Peyer's patch (tissue), 4 donors: ENCODE measurements at regions not wholly inside any gene's neighbourhood (a gene's known extent, or its start where the extent isn't known, plus 50 kb on each side); places are given as distances from the start of the nearest gene placed in this dataset.
"Not testable (repeated sequence)": the region's sequence is repeated elsewhere in the genome, so short reads cannot be mapped to it uniquely, and the experiment has no call there.

Experiments used
- DNase-seq, 3 donors: peaks; one replicate each; pipeline ENCODE4 v3.0.0-alpha.2; 2017 to 2019
- H3K27ac ChIP-seq, 4 donors: fragments of 200-600 bp; sonication (generic); one replicate each; pipeline ENCODE4 v1.5.1; 2016 to 2019
- H3K27me3 ChIP-seq, 2 donors: fragments of 200-600 bp; sonication (generic); one replicate each; pipeline ENCODE4 v1.5.1; 2019
- H3K36me3 ChIP-seq, 3 donors: fragments of 200-600 bp; sonication (generic); one replicate each; pipeline ENCODE4 v1.5.1; 2016 to 2019
- H3K4me1 ChIP-seq, 4 donors: fragments of 200-600 bp; sonication (generic); one replicate each; pipeline ENCODE4 v1.5.1; 2016 to 2019
- H3K4me3 ChIP-seq, 4 donors: fragments of 200-600 bp; sonication (generic); 1 replicate in 3 of 4; 2 replicates in 1 of 4; pipeline ENCODE4 v1.5.1; 2016 to 2019; ENCODE audit warnings: mild to moderate bottlenecking in 1 of 4
- H3K9me3 ChIP-seq, 4 donors: fragments of 200-600 bp; sonication (generic); one replicate each; pipeline ENCODE4 v1.5.1; 2016 to 2019; ENCODE audit warnings: mild to moderate bottlenecking in 1 of 4
- POLR2A ChIP-seq, 2 donors: fragments of 450-650 bp; IDR thresholded peaks; one replicate each; pipeline ENCODE4 v1.5.1; 2017; ENCODE audit warnings: antibody characterized with exemption in 2 of 2, mild to moderate bottlenecking in 2 of 2, moderate library complexity in 2 of 2
- TF ChIP-seq, protein P1 (sequence below), 6 experiments: fragments of 450-650 bp in 4 of 6; fragments of 200-600 bp in 2 of 6; sonication (generic) in 1 of 6; IDR thresholded peaks; one replicate each; pipeline ENCODE4 v1.5.1; 2017 to 2019; ENCODE audit warnings: antibody characterized with exemption in 6 of 6, mild to moderate bottlenecking in 3 of 6, moderate library complexity in 1 of 6

DNA sequence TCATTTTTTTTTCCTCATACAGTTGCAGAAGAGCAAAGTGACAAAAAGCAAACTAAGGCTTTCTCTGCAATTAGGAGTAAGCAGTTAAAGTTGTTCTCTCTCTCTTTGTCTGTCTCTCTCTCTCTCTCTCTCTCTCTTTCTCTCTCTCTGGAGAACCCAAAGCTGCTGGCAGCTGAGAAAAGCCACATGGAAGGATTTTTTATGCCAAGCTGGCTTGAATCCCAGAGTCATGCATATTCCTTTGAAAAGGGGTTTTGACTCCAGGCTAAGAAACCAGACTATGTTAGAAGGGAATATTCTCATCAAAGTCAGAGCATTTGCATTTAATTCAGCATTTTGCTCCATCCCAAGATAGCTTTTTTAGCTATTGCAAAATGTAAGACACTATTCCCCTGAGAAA, 1114.2 kb upstream of the GOT2 start:
- Histone ChIP-seq H3K36me3 (no peaks in the 10 kb centered on the region), H3K27me3 (no peaks in the 10 kb centered on the region), H3K27ac (no peak overlapping the region), H3K4me3 (no peak overlapping the region), H3K9me3 (peaks cover 0 to 3% (median 0%) of the 10 kb centered on the region in 4 donors), H3K4me1 (no peaks in the 10 kb centered on the region)
- DNase-seq = no peak
- TF ChIP-seq, protein P1, sequence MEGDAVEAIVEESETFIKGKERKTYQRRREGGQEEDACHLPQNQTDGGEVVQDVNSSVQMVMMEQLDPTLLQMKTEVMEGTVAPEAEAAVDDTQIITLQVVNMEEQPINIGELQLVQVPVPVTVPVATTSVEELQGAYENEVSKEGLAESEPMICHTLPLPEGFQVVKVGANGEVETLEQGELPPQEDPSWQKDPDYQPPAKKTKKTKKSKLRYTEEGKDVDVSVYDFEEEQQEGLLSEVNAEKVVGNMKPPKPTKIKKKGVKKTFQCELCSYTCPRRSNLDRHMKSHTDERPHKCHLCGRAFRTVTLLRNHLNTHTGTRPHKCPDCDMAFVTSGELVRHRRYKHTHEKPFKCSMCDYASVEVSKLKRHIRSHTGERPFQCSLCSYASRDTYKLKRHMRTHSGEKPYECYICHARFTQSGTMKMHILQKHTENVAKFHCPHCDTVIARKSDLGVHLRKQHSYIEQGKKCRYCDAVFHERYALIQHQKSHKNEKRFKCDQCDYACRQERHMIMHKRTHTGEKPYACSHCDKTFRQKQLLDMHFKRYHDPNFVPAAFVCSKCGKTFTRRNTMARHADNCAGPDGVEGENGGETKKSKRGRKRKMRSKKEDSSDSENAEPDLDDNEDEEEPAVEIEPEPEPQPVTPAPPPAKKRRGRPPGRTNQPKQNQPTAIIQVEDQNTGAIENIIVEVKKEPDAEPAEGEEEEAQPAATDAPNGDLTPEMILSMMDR (IDR thresholded peaks at IDR 0.05) = no peak
- TF ChIP-seq POLR2A (IDR thresholded peaks at IDR 0.05) = no peak

DNA sequence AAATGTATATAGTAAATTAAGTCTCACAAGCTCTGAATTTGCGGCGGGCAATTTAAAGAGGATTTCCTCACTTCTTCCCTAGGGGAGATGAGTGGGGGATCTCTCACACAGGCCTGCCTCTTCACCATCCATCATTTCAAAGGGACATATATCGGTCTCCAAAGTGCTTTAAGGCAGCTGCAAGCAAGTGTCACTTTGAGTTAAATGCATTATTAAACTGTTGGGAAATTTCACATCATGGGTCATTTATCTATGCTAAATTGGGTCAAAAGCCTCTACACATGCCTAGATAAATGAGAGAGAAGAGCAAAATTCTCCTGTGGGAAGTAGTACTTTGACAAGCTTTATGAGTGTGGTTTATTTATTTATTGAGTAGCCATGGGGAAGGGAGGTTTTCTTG, 1106.1 kb upstream of the GOT2 start:
- Histone ChIP-seq H3K9me3 (peaks cover 0 to 3% (median 0%) of the 10 kb centered on the region in 4 donors), H3K4me1 (no peaks in the 10 kb centered on the region), H3K36me3 (no peaks in the 10 kb centered on the region), H3K27ac (no peak overlapping the region), H3K27me3 (no peaks in the 10 kb centered on the region), H3K4me3 (no peak overlapping the region)
- DNase-seq = no peak
- TF ChIP-seq, protein P1 (IDR thresholded peaks at IDR 0.05) = no peak
- no peak for TF ChIP-seq POLR2A (IDR thresholded peaks at IDR 0.05)

DNA sequence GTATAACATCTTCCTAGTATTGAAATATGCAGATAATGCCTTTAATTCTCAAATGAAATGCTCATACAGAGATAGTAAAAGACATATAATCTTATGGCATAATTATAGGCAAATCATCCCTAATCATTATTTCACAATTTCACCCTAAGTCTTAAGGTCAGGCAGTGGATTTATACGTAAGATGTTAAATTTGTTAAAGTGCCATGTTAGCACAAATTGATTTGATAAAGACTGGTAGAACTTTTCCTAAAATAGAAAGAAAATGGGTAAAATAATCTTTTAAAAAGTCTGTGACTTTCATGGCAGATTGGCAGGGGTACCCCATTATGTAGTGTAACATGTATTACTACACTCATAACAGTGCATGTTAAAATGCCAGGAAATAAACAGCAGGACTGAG, 1092.7 kb upstream of the GOT2 start:
- no peak for DNase-seq
- Histone ChIP-seq H3K4me3 (no peak overlapping the region), H3K9me3 (no peaks in the 10 kb centered on the region)

DNA sequence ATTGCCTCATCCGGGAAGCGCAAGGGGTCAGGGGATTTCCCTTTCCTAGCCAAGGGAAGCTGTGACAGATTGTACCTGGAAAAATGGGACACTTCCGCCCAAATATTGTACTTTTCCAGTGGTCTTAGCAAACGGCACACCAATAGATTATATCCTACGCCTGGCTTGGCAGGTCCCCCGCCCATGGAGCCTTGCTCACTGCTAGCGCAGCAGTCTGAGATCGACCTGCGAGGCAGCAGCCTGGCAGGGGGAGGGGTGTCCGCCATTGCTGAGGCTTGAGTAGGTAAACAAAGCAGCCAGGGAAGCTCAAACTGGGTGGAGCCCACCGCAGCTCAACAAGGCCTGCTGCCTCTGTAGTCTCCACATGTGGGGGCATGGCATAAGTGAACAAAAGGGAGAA, 1075.4 kb upstream of the GOT2 start:
- not testable (repeated sequence) for H3K27me3 ChIP-seq, H3K36me3 ChIP-seq, DNase-seq, H3K9me3 ChIP-seq, H3K4me3 ChIP-seq, H3K27ac ChIP-seq, H3K4me1 ChIP-seq

More for the DNA sequence above, 1092.7 kb upstream of the GOT2 start:
- H3K4me1 ChIP-seq = no peaks in the 10 kb centered on the region
- no peaks in the 10 kb centered on the region for H3K27me3 ChIP-seq
- no peaks in the 10 kb centered on the region for H3K36me3 ChIP-seq
- no peak overlapping the region for H3K27ac ChIP-seq
- TF ChIP-seq, protein P1 (IDR thresholded peaks at IDR 0.05) = no peak
- no peak for TF ChIP-seq POLR2A (IDR thresholded peaks at IDR 0.05)

DNA sequence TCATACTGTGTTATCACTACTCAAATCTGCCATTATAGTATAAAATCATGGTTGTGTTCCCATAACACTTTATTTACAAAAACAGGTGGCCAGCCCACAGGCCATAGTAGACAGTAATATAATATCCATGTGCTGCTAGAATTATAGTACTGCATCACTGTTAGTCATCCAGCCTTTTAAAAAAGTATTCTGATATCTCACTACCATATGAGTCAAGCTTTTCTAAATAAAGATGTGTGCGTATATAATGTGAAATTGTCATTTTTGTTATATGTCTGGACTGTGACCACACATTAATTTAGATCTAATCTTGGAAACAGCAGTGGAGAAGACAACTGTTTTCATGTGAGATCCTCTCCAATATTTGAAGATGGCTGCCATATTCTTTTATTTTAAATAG, 1049.1 kb upstream of the GOT2 start:
- Histone ChIP-seq H3K36me3 (no peaks in the 10 kb centered on the region), H3K27ac (no peak overlapping the region), H3K9me3 (peaks cover 0 to 8% (median 0%) of the 10 kb centered on the region in 4 donors), H3K4me3 (no peak overlapping the region), H3K27me3 (no peaks in the 10 kb centered on the region), H3K4me1 (no peaks in the 10 kb centered on the region)
- TF ChIP-seq POLR2A (IDR thresholded peaks at IDR 0.05) = no peak
- TF ChIP-seq, protein P1 (IDR thresholded peaks at IDR 0.05) = no peak
- no peak for DNase-seq

DNA sequence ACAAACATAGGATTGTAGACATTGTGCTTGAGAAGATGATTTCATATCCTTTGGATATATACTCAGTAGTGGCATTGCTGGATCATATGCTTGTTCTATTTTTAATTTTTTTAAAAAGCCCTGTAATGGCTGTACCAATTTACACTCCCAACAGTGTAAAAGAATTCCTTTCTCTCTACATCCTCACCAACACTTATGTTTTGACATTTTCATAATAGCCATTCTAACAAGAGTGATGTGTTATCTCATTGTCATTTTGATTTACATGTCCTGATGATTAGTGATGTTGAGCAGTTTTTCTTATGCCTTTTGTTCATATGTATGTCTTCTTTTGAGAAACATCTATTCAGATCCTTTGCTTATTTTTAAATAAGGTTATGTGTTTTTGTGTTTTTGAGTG, 1039.2 kb upstream of the GOT2 start:
- H3K9me3 ChIP-seq = peaks cover 0 to 1% (median 0%) of the 10 kb centered on the region in 4 donors
- no peaks in the 10 kb centered on the region for H3K27me3 ChIP-seq
- no peaks in the 10 kb centered on the region for H3K36me3 ChIP-seq
- no peak overlapping the region for H3K27ac ChIP-seq
- no peak for DNase-seq
- no peak overlapping the region for H3K4me3 ChIP-seq
- H3K4me1 ChIP-seq = no peaks in the 10 kb centered on the region
- TF ChIP-seq POLR2A (IDR thresholded peaks at IDR 0.05) = no peak
- TF ChIP-seq, protein P1 (IDR thresholded peaks at IDR 0.05) = no peak
